GM19240 (cell line): ENCODE measurements at regions not wholly inside any gene's neighbourhood (a gene's known extent, or its start where the extent isn't known, plus 50 kb on each side); places are given as distances from the start of the nearest gene placed in this dataset.

Experiments
- DNase-seq: peaks from one replicate; pipeline ENCODE4 v3.0.0; 2011; ENCODE audit warnings: low spot score; ENCODE audit not compliant: insufficient read length

GRCh38 chr2:41873102-41874031 is 174.5 kb upstream of the PKDCC start:
- DNase-seq: no peak

GRCh38 chr2:41877114-41877678 is 170.6 kb upstream of the PKDCC start:
- no peak for DNase-seq

- no peak for DNase-seq
These were observed 169.8 kb upstream of the PKDCC start for GRCh38 chr2:41878056-41878455.

GRCh38 chr2:41878716-41879234 is 169.0 kb upstream of the PKDCC start:
- no peak for DNase-seq

GRCh38 chr2:41879235-41879916 is 168.4 kb upstream of the PKDCC start:
- no peak for DNase-seq

- DNase-seq: no peak
These were observed 167.1 kb upstream of the PKDCC start for GRCh38 chr2:41880561-41881243.

GRCh38 chr2:41881249-41881648 is 166.6 kb upstream of the PKDCC start:
- no peak for DNase-seq

GRCh38 chr2:41884718-41885117 is 163.1 kb upstream of the PKDCC start:
- DNase-seq: no peak

GRCh38 chr2:41886145-41886664 is 161.6 kb upstream of the PKDCC start:
- no peak for DNase-seq

- DNase-seq: no peak
These were observed 161.1 kb upstream of the PKDCC start for GRCh38 chr2:41886757-41887156.

- DNase-seq: no peak
These were observed 157.5 kb upstream of the PKDCC start for GRCh38 chr2:41890341-41890740.

- no peak for DNase-seq
These were observed 155.3 kb upstream of the PKDCC start for GRCh38 chr2:41892476-41892875.

GRCh38 chr2:41894563-41895333 is 153.1 kb upstream of the PKDCC start:
- DNase-seq: no peak

- DNase-seq: no peak
These were observed 152.5 kb upstream of the PKDCC start for GRCh38 chr2:41895334-41895664.

GRCh38 chr2:41896186-41896846 is 151.5 kb upstream of the PKDCC start:
- DNase-seq: no peak

- DNase-seq: no peak
These were observed 148.6 kb upstream of the PKDCC start for GRCh38 chr2:41899189-41899588.

GRCh38 chr2:41900101-41900577 is 147.7 kb upstream of the PKDCC start:
- no peak for DNase-seq

GRCh38 chr2:41902897-41903296 is 144.9 kb upstream of the PKDCC start:
- no peak for DNase-seq

- DNase-seq: no peak
These were observed 144.2 kb upstream of the PKDCC start for GRCh38 chr2:41903474-41904135.
